ENCODE measurements at regions not wholly inside any gene's neighbourhood (a gene's known extent, or its start where the extent isn't known, plus 50 kb on each side); places are given as distances from the start of the nearest gene placed in this dataset.
"Not testable (repeated sequence)": the region's sequence is repeated elsewhere in the genome, so short reads cannot be mapped to it uniquely, and the experiment has no call there.

GRCh38 chr2:186302263-186302662, 183.8 kb upstream of the ZC3H15 start:
- no peak for DNase-seq (ENCODE audit: low spot score)

- DNase-seq (ENCODE audit: low spot score), result no peak
These were observed 183.0 kb upstream of the ZC3H15 start for GRCh38 chr2:186303091-186303490.

GRCh38 chr2:186304064-186304463, 182.0 kb upstream of the ZC3H15 start:
- no peak for DNase-seq (ENCODE audit: low spot score)

GRCh38 chr2:186306754-186307153, 179.3 kb upstream of the ZC3H15 start:
- DNase-seq (ENCODE audit: low spot score), result no peak

GRCh38 chr2:186307871-186308270, 178.2 kb upstream of the ZC3H15 start:
- DNase-seq (ENCODE audit: low spot score), result no peak

- DNase-seq (ENCODE audit: low spot score), result no peak
These were observed 177.7 kb upstream of the ZC3H15 start for GRCh38 chr2:186308347-186308746.

GRCh38 chr2:186309901-186310300, 176.2 kb upstream of the ZC3H15 start:
- DNase-seq (ENCODE audit: low spot score), result no peak

- no peak for DNase-seq (ENCODE audit: low spot score)
These were observed 167.0 kb upstream of the ZC3H15 start for GRCh38 chr2:186319105-186319504.

- DNase-seq (ENCODE audit: low spot score), result no peak
These were observed 160.1 kb upstream of the ZC3H15 start for GRCh38 chr2:186325827-186326535.

- no peak for DNase-seq (ENCODE audit: low spot score)
These were observed 158.7 kb upstream of the ZC3H15 start for GRCh38 chr2:186327251-186327868.

- DNase-seq (ENCODE audit: low spot score), result no peak
These were observed 157.2 kb upstream of the ZC3H15 start for GRCh38 chr2:186328838-186329237.

GRCh38 chr2:186330050-186330449, 156.0 kb upstream of the ZC3H15 start:
- no peak for DNase-seq (ENCODE audit: low spot score)

- no peak for DNase-seq (ENCODE audit: low spot score)
These were observed 146.3 kb upstream of the ZC3H15 start for GRCh38 chr2:186339716-186340115.

- DNase-seq (ENCODE audit: low spot score), result no peak
These were observed 144.0 kb upstream of the ZC3H15 start for GRCh38 chr2:186342029-186342428.

GRCh38 chr2:186345745-186346144, 140.3 kb upstream of the ZC3H15 start:
- DNase-seq (ENCODE audit: low spot score), result no peak

- DNase-seq (ENCODE audit: low spot score), result no peak
These were observed 139.8 kb upstream of the ZC3H15 start for GRCh38 chr2:186346216-186346615.

GRCh38 chr2:186347472-186347871, 138.6 kb upstream of the ZC3H15 start:
- peak; percentile 60 for DNase-seq (ENCODE audit: low spot score)

GRCh38 chr2:186348200-186348599, 137.9 kb upstream of the ZC3H15 start:
- DNase-seq (ENCODE audit: low spot score), result no peak

GRCh38 chr2:186349508-186349907, 136.6 kb upstream of the ZC3H15 start:
- DNase-seq (ENCODE audit: low spot score), result peak; percentile 4

- not testable (repeated sequence) for DNase-seq (ENCODE audit: low spot score)
These were observed 131.9 kb upstream of the ZC3H15 start for GRCh38 chr2:186354160-186354559.

GRCh38 chr2:186365406-186365805, 120.7 kb upstream of the ZC3H15 start:
- no peak for DNase-seq (ENCODE audit: low spot score)

- no peak for DNase-seq (ENCODE audit: low spot score)
These were observed 107.0 kb upstream of the ZC3H15 start for GRCh38 chr2:186379052-186379451.

- DNase-seq (ENCODE audit: low spot score), result no peak
These were observed 105.3 kb upstream of the ZC3H15 start for GRCh38 chr2:186380805-186381204.

GRCh38 chr2:186381573-186381972, 104.5 kb upstream of the ZC3H15 start:
- DNase-seq (ENCODE audit: low spot score), result no peak

Data from COLO829 (cell line).